Lower leg skin (tissue), 3 donors: ENCODE measurements at regions not wholly inside any gene's neighbourhood (a gene's known extent, or its start where the extent isn't known, plus 50 kb on each side); places are given as distances from the start of the nearest gene placed in this dataset.

Experiments used
- POLR2A ChIP-seq, 2 donors: fragments of 450-650 bp; IDR thresholded peaks; one replicate each; pipeline ENCODE4 v1.6.1; 2016 to 2017; ENCODE audit warnings: antibody characterized with exemption in 2 of 2, mild to moderate bottlenecking in 1 of 2, moderate library complexity in 1 of 2
- TF ChIP-seq, protein P1 (sequence below), 3 donors: fragments of 450-650 bp; IDR thresholded peaks; one replicate each; pipeline ENCODE4 v1.5.1; 2016; ENCODE audit warnings: antibody characterized with exemption in 3 of 3, mild to moderate bottlenecking in 3 of 3, moderate library complexity in 2 of 3

- TF ChIP-seq, protein P1, sequence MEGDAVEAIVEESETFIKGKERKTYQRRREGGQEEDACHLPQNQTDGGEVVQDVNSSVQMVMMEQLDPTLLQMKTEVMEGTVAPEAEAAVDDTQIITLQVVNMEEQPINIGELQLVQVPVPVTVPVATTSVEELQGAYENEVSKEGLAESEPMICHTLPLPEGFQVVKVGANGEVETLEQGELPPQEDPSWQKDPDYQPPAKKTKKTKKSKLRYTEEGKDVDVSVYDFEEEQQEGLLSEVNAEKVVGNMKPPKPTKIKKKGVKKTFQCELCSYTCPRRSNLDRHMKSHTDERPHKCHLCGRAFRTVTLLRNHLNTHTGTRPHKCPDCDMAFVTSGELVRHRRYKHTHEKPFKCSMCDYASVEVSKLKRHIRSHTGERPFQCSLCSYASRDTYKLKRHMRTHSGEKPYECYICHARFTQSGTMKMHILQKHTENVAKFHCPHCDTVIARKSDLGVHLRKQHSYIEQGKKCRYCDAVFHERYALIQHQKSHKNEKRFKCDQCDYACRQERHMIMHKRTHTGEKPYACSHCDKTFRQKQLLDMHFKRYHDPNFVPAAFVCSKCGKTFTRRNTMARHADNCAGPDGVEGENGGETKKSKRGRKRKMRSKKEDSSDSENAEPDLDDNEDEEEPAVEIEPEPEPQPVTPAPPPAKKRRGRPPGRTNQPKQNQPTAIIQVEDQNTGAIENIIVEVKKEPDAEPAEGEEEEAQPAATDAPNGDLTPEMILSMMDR (IDR thresholded peaks at IDR 0.05) = no peak
- TF ChIP-seq POLR2A (IDR thresholded peaks at IDR 0.05) = no peak
Observed at GRCh38 chr6:169385237-169385880, 131.7 kb upstream of the THBS2 start.
